ENCODE measurements at regions not wholly inside any gene's neighbourhood (a gene's known extent, or its start where the extent isn't known, plus 50 kb on each side); places are given as distances from the start of the nearest gene placed in this dataset.

DNA sequence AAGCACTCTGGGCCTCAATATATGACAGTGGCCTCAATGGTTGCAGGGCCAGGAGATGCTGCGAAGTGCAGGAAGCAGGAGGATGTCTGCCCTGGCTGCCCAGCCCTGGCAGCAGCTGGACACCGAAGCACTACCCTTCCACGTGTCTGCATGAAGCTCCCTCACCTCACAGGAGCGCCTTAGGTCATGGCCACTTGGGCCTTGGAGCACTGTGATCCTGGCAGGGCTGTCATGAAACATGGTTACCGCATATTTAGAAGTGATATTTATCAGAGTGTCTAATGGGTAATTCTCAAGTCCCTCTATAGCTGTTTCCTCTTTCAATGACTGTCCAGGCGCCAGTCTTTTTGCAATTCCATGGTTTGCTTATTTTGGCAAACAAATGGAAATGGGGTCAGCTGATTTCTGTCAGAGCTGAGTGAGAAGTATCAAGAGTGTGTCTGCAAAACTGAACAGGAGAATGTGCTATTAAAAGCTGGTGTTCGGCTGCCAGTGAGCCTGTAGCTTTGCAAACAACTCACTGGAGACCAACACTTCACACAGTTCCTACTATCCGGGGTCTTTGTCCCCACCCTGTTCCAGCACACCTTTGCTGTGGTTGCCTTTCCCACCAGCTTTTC lies 285.9 kb downstream of the KIF4B start:
- DNase-seq = no peak

- no peak for DNase-seq
These were observed 289.6 kb downstream of the KIF4B start for GRCh38 chr5:155303120-155303519.

- no peak for DNase-seq
These were observed 293.7 kb downstream of the KIF4B start for GRCh38 chr5:155307229-155307628.

GRCh38 chr5:155308289-155308688 lies 294.7 kb downstream of the KIF4B start:
- DNase-seq = no peak

DNA sequence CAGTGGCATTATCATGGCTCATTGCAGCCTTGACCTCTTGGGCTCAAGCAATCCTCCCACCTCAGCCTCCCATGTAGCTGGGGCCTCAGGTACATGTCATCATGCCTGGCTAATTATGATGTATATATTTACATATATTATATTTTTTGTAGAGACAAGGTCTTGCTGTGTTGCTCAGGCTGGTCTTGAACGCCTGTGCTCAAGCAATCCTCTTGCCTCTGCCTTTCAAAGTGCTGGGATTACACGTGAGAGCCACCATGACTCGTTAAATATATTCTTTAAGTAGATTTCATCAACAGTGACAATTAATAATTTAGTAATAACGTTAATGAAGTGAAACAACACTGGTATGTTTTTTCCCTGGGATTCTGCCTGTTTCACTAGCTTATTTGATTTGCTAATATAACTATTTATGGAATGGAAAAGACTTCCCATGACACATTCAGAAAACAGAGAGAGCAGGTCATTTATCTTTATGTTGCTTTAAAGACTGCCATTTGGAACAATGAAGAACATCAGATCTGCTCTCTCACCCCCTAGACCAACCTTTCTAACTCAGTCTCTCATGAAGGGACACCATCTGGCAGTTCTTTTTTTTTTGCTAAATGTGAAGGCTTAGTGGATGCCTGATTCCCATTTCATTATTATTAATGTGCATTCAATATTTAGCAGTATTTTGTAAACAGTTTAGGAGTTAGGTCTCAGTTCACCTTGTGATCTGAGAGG lies 295.6 kb downstream of the KIF4B start:
- DNase-seq = no peak

DNA sequence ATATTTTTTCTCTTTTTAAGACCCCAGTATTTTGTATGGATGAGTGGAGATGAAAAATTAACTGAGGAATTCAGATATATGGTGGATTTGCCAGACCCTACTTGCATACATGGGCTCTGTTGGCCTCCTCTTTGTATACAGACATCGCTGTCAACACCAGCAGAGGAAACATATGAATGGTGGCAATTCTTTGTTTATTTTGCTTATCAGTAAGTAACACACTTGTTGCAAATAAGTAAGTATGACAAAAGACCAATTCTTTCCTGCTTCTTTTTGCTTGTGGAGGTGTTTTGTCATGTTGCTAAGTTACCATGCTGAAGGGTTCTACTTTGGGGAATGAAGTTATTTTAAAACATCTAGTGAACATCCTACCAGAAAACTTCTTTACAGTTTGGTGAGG lies 298.2 kb downstream of the KIF4B start:
- DNase-seq = no peak

GRCh38 chr5:155313518-155313917 lies 300.0 kb downstream of the KIF4B start:
- DNase-seq = no peak

DNA sequence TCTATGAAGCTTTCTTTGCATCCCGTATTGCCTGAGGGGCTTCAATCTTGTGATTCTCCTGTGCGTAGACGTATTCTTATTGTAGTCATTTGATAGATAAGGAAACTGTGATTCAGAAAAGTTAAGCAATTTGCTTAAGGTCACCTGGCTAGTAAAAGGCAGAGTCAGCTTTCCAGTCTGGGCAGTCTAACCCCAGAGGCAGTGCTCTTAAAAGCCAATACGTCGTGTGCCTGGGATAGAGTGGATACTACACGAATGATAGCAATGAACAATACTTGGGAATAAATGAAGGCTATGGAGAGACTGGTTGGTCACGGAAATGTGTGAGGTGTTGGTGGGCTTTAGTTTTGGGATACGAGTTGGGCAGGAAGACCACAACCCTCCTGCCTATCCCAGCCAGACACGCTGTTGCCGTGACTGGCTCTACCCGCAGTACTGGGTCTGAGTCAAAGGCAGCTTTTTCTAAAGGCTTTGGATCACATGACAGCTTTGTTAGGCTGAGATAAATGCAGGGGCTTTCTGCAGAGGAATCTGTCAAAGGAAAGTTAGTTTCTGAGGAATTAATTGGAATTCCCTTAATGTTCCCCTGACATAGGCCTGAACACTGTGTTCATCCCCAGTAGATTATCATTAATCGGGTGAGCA lies 302.6 kb downstream of the KIF4B start:
- DNase-seq = no peak

GRCh38 chr5:155332618-155333017 lies 319.1 kb downstream of the KIF4B start:
- no peak for DNase-seq

DNA sequence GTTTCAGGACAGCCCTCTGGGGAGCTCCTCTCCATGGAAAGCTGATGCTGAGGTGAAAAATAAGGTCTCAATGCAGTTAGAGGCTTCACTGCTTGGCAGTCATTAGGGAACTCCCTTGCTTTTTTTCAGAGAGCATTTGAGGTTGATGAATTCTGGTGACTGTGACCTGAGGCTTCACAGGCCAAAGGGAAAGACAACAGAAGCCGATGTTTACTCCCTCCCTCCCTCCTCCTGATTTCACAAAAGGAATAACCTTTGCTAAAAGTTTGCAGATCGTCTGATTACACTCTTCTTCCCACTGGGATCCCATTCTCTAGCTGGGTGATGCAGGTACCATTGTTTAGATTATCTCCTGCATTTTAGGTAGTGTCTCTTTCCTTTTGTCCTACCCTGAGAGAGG lies 329.4 kb downstream of the KIF4B start:
- no peak for DNase-seq

GRCh38 chr5:155343468-155343867 lies 329.9 kb downstream of the KIF4B start:
- no peak for DNase-seq

GRCh38 chr5:155353231-155353630 lies 339.7 kb downstream of the KIF4B start:
- no peak for DNase-seq

DNA sequence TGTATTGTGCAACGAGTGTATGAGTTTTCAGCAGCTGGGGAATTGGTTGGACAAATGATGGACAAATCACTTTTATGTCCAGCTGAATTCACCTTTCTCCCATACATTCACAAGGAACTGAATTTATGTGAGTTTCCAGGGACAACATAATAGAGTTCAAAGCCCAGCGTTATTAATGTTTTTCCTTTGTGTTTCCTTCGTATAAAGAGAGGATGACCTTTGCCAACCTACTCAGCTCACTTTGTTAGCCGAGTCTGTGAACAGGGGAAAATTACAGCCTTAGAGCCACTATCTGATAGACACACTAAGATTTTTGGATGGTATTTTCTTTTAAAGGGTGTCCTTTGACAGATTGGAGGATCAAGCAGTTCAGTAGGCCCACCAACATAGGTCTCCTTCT lies 352.5 kb downstream of the KIF4B start:
- no peak for DNase-seq

- no peak for DNase-seq
These were observed 354.3 kb downstream of the KIF4B start for GRCh38 chr5:155367841-155368240.

DNA sequence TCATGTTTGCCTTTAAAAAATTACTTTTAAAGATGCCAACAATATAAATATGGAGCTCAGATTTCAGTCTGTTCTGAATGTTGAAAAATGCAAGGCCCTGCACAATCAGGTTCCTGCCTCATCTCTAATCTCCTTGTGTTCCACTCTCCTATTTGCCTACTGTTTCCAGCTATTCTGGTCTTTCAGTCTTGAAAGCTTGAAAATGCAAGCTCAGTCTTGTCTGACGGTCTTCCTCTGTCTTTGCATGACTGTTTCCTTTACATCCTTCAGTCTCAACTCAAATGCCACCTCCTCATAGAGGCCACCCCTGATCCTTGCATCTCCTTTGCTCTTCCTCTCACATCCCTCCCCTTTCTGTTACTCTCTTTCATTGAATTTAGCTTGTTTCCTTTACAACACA lies 354.9 kb downstream of the KIF4B start:
- no peak for DNase-seq

DNA sequence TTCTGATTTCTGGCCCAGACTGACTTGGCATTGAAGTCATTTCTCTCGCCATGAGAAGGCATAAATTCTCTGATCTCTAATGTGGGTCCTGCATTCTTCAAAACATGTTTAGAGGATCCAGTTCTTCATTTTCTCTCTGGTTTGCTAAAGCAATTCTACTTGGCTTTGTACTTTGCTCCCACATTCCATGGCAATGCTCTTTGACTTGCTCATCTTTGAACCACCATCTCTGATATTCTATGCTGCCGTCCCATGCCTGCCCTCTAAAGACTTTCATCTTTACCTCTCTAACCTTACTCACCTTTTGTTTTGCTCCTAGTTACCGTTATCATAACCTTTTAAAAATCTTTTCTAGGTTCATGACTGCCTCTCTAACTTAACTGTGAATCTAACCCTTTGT lies 366.9 kb downstream of the KIF4B start:
- DNase-seq = no peak

GRCh38 chr5:155381654-155382053 lies 368.1 kb downstream of the KIF4B start:
- DNase-seq = no peak

- no peak for DNase-seq
These were observed 375.9 kb downstream of the KIF4B start for GRCh38 chr5:155389498-155389897.

GRCh38 chr5:155394727-155395126 lies 381.2 kb downstream of the KIF4B start:
- DNase-seq = no peak

DNA sequence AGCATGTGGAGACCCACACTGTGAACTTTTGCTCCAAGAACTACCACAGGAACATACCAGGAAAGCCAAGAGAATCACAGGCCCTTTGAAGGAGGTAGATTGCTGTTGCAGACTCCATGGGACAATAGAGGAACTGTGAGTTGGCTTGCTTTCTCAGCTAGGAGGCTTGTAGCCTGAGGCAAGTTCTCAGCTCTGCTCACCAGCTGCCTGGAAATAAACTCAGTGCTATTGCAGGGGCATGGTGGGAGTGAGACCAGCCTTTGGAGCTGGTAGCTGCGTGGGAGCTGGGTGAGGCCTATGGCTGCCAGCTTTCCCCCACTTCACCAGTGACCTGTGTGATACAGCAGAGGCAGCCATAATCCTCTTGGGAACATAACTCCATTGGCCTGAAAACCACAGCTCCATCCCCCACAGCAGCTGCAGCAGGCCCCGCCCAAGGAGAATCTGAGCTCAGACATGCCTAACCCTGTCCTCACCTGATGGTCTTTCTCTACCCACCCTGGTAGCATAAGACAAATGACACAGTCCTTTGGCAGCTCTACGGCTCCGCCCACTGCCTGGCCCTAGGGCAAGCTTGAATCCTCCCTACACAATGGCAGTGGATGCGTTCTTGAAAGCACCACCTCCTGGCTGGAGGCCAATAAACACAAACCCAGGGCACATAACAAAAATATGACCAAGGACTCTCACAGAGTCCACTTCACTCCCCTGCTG lies 389.5 kb downstream of the KIF4B start:
- no peak for DNase-seq

GRCh38 chr5:155406815-155407214 lies 393.3 kb downstream of the KIF4B start:
- no peak for DNase-seq

GRCh38 chr5:155408465-155408864 lies 394.9 kb downstream of the KIF4B start:
- DNase-seq = no peak

GRCh38 chr5:155416765-155417164 lies 403.2 kb downstream of the KIF4B start:
- no peak for DNase-seq
